ENCODE measurements at regions not wholly inside any gene's neighbourhood (a gene's known extent, or its start where the extent isn't known, plus 50 kb on each side); places are given as distances from the start of the nearest gene placed in this dataset.

DNA sequence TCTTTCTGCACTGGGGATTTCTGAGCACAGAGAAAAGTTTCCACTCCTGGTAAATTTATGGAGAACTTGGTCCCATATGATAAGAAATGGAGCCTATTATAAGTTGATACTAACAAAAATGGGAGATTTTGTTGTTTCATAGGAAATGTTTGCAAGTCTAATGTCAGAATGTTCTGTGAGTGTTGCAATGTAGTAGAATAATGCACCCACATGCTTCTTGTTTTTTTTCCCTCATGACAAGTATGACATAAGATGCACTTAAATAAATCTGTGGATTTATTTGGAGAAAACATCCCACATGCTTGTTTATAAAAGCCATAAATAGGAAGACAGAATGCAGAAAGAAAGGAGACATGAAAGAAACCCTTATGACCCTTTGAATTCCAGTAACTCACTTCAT is 50.8 kb upstream of the KCNJ6 start:
- no peaks in the 10 kb centered on the region for H3K9me3 ChIP-seq (ENCODE audit: control insufficient read depth, insufficient read depth, low read length)
- no peaks in the 10 kb centered on the region for H3K27me3 ChIP-seq (ENCODE audit: control insufficient read depth, insufficient read depth, low read length)
- H3K27ac ChIP-seq (ENCODE audit: low read depth, low read length), result no peak overlapping the region
- H3K36me3 ChIP-seq (ENCODE audit: control insufficient read depth, insufficient read depth, low read length), result no peaks in the 10 kb centered on the region
- H3K4me3 ChIP-seq (ENCODE audit: low read depth, low read length), result no peak overlapping the region
- H3K4me1 ChIP-seq (ENCODE audit: control insufficient read depth, insufficient read depth, low read length), result no peaks in the 10 kb centered on the region
- H3K9ac ChIP-seq (ENCODE audit: low read depth, low read length), result no peak overlapping the region

- H3K27me3 ChIP-seq (ENCODE audit: control insufficient read depth, insufficient read depth, low read length), result no peaks in the 10 kb centered on the region
- H3K36me3 ChIP-seq (ENCODE audit: control insufficient read depth, insufficient read depth, low read length), result no peaks in the 10 kb centered on the region
These were observed 52.5 kb upstream of the KCNJ6 start for GRCh38 chr21:37968744-37969143.

GRCh38 chr21:37970548-37970947 is 54.3 kb upstream of the KCNJ6 start:
- Histone ChIP-seq H3K4me1 (ENCODE audit: control insufficient read depth, insufficient read depth, low read length) (no peaks in the 10 kb centered on the region), H3K36me3 (ENCODE audit: control insufficient read depth, insufficient read depth, low read length) (no peaks in the 10 kb centered on the region), H3K27me3 (ENCODE audit: control insufficient read depth, insufficient read depth, low read length) (no peaks in the 10 kb centered on the region), H3K27ac (ENCODE audit: low read depth, low read length) (no peak overlapping the region), H3K4me3 (ENCODE audit: low read depth, low read length) (no peak overlapping the region), H3K9me3 (ENCODE audit: control insufficient read depth, insufficient read depth, low read length) (no peaks in the 10 kb centered on the region), H3K9ac (ENCODE audit: low read depth, low read length) (no peak overlapping the region)

More at GRCh38 chr21:37968744-37969143, 52.5 kb upstream of the KCNJ6 start:
- H3K9me3 ChIP-seq (ENCODE audit: control insufficient read depth, insufficient read depth, low read length), result no peaks in the 10 kb centered on the region
- no peak overlapping the region for H3K4me3 ChIP-seq (ENCODE audit: low read depth, low read length)
- H3K9ac ChIP-seq (ENCODE audit: low read depth, low read length), result no peak overlapping the region
- no peaks in the 10 kb centered on the region for H3K4me1 ChIP-seq (ENCODE audit: control insufficient read depth, insufficient read depth, low read length)
- no peak overlapping the region for H3K27ac ChIP-seq (ENCODE audit: low read depth, low read length)

GRCh38 chr21:37971390-37971950 is 55.2 kb upstream of the KCNJ6 start:
- H3K27ac ChIP-seq (ENCODE audit: low read depth, low read length), result no peak overlapping the region
- no peak overlapping the region for H3K9ac ChIP-seq (ENCODE audit: low read depth, low read length)
- H3K27me3 ChIP-seq (ENCODE audit: control insufficient read depth, insufficient read depth, low read length), result no peaks in the 10 kb centered on the region
- no peaks in the 10 kb centered on the region for H3K9me3 ChIP-seq (ENCODE audit: control insufficient read depth, insufficient read depth, low read length)
- no peaks in the 10 kb centered on the region for H3K36me3 ChIP-seq (ENCODE audit: control insufficient read depth, insufficient read depth, low read length)
- H3K4me1 ChIP-seq (ENCODE audit: control insufficient read depth, insufficient read depth, low read length), result no peaks in the 10 kb centered on the region
- H3K4me3 ChIP-seq (ENCODE audit: low read depth, low read length), result no peak overlapping the region

DNA sequence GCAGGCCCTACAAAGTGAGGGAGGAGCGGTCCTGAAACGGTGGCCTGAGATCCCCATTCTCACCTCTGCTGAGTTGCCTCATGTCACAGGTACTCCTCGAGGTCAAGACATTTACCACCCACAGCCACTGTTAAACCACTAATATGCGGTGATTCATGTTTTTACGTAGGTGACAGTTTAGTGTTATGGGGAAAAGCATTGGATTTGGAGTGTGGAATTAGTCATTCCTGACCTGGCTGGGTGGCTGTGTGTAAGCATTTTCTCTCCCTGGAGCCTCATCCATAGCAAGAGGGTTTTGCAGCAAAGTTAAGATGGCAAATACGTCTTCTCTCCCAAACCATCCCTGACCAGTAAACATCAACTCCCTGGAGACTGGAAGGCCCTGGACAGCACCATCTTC is 57.8 kb upstream of the KCNJ6 start:
- Histone ChIP-seq H3K27ac (ENCODE audit: low read depth, low read length) (no peak overlapping the region), H3K4me1 (ENCODE audit: control insufficient read depth, insufficient read depth, low read length) (no peaks in the 10 kb centered on the region), H3K9me3 (ENCODE audit: control insufficient read depth, insufficient read depth, low read length) (no peaks in the 10 kb centered on the region), H3K4me3 (ENCODE audit: low read depth, low read length) (no peak overlapping the region), H3K36me3 (ENCODE audit: control insufficient read depth, insufficient read depth, low read length) (no peaks in the 10 kb centered on the region), H3K27me3 (ENCODE audit: control insufficient read depth, insufficient read depth, low read length) (no peaks in the 10 kb centered on the region), H3K9ac (ENCODE audit: low read depth, low read length) (no peak overlapping the region)

DNA sequence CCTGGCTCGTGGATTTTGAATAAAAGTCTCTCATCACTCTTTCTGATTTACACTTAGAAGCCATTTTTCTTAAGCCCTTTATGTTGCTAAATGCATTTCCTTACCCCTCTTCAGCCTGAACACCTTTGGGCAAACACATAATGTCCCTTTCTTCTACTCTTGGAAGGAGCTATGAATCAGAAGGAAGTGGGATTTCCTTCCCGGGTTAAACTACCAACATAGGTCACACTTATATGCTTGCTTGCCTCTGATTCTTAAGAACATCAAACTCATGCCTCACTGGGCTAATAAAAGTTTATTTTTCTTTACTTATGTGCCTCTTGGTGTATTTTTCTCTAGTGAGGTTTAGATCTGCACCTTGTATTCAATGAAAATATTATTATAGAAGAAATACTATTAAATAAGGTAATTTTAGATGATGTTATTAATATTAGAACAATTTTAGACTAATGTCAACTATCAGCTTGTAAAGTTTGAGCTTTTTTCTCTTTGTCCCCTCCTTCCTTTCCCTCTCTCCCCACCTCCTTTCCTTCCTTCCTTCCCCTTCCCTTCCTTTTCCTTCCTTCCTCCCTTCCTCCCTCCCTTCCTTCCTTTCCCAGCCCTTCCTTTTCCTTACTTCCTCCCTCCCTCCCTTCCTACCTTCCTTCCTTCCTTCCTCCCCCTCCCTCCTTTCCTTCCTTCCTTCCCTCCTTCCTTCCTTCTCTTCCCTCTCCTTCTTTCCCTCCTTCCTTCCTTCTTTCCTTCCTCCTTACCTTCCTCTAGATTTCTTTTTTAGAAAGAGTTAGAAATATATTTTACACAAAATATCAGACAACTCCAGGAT is 66.5 kb upstream of the KCNJ6 start:
- Histone ChIP-seq H3K27ac (ENCODE audit: low read depth, low read length) (no peak overlapping the region), H3K36me3 (ENCODE audit: control insufficient read depth, insufficient read depth, low read length) (no peaks in the 10 kb centered on the region), H3K9me3 (ENCODE audit: control insufficient read depth, insufficient read depth, low read length) (no peaks in the 10 kb centered on the region)

GRCh38 chr21:37983336-37984095 is 67.3 kb upstream of the KCNJ6 start:
- Histone ChIP-seq H3K27ac (ENCODE audit: low read depth, low read length) (peak overlapping the region; percentile 28), H3K4me3 (ENCODE audit: low read depth, low read length) (no peak overlapping the region), H3K36me3 (ENCODE audit: control insufficient read depth, insufficient read depth, low read length) (no peaks in the 10 kb centered on the region), H3K9ac (ENCODE audit: low read depth, low read length) (no peak overlapping the region), H3K4me1 (ENCODE audit: control insufficient read depth, insufficient read depth, low read length) (no peaks in the 10 kb centered on the region), H3K9me3 (ENCODE audit: control insufficient read depth, insufficient read depth, low read length) (no peaks in the 10 kb centered on the region), H3K27me3 (ENCODE audit: control insufficient read depth, insufficient read depth, low read length) (no peaks in the 10 kb centered on the region)

More for the DNA sequence above, 66.5 kb upstream of the KCNJ6 start:
- no peaks in the 10 kb centered on the region for H3K4me1 ChIP-seq (ENCODE audit: control insufficient read depth, insufficient read depth, low read length)
- H3K27me3 ChIP-seq (ENCODE audit: control insufficient read depth, insufficient read depth, low read length), result no peaks in the 10 kb centered on the region
- no peak overlapping the region for H3K4me3 ChIP-seq (ENCODE audit: low read depth, low read length)
- H3K9ac ChIP-seq (ENCODE audit: low read depth, low read length), result no peak overlapping the region

- Histone ChIP-seq H3K27ac (ENCODE audit: low read depth, low read length) (no peak overlapping the region), H3K4me1 (ENCODE audit: control insufficient read depth, insufficient read depth, low read length) (no peaks in the 10 kb centered on the region)
These were observed 68.2 kb upstream of the KCNJ6 start for GRCh38 chr21:37984416-37984815.

DNA sequence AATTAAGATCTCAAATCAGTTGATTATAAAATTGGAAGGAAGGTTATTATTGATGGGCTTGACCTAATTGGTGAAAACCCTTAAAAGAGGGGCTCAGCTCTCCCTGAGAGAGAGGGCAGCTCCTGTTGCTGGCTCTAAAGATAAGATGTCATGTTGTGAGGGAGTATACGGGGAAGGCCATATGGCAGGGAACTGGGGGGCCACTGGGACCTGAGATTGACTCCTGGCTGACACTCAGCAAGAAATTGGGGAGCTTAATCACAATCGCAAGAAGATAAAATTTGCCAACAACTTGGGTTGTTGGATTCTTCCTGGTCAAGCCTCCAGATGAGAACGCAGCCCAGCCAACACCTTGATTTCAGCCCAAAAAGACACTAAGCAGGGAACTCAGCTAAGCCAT is 69.7 kb upstream of the KCNJ6 start:
- H3K4me1 ChIP-seq (ENCODE audit: control insufficient read depth, insufficient read depth, low read length), result no peaks in the 10 kb centered on the region
- H3K27ac ChIP-seq (ENCODE audit: low read depth, low read length), result no peak overlapping the region
- H3K9me3 ChIP-seq (ENCODE audit: control insufficient read depth, insufficient read depth, low read length), result no peaks in the 10 kb centered on the region
- no peaks in the 10 kb centered on the region for H3K36me3 ChIP-seq (ENCODE audit: control insufficient read depth, insufficient read depth, low read length)
- no peak overlapping the region for H3K9ac ChIP-seq (ENCODE audit: low read depth, low read length)
- no peak overlapping the region for H3K4me3 ChIP-seq (ENCODE audit: low read depth, low read length)
- no peaks in the 10 kb centered on the region for H3K27me3 ChIP-seq (ENCODE audit: control insufficient read depth, insufficient read depth, low read length)

More at GRCh38 chr21:37984416-37984815, 68.2 kb upstream of the KCNJ6 start:
- no peaks in the 10 kb centered on the region for H3K36me3 ChIP-seq (ENCODE audit: control insufficient read depth, insufficient read depth, low read length)
- H3K4me3 ChIP-seq (ENCODE audit: low read depth, low read length), result no peak overlapping the region
- no peaks in the 10 kb centered on the region for H3K27me3 ChIP-seq (ENCODE audit: control insufficient read depth, insufficient read depth, low read length)
- H3K9ac ChIP-seq (ENCODE audit: low read depth, low read length), result no peak overlapping the region
- no peaks in the 10 kb centered on the region for H3K9me3 ChIP-seq (ENCODE audit: control insufficient read depth, insufficient read depth, low read length)

- Histone ChIP-seq H3K9ac (ENCODE audit: low read depth, low read length) (no peak overlapping the region), H3K36me3 (ENCODE audit: control insufficient read depth, insufficient read depth, low read length) (no peaks in the 10 kb centered on the region), H3K27ac (ENCODE audit: low read depth, low read length) (no peak overlapping the region), H3K4me3 (ENCODE audit: low read depth, low read length) (no peak overlapping the region), H3K9me3 (ENCODE audit: control insufficient read depth, insufficient read depth, low read length) (no peaks in the 10 kb centered on the region), H3K27me3 (ENCODE audit: control insufficient read depth, insufficient read depth, low read length) (no peaks in the 10 kb centered on the region), H3K4me1 (ENCODE audit: control insufficient read depth, insufficient read depth, low read length) (no peaks in the 10 kb centered on the region)
These were observed 70.6 kb upstream of the KCNJ6 start for GRCh38 chr21:37986751-37987399.

Measured in HUES48 (cell line).